GM13977 (cell line): ENCODE measurements at regions not wholly inside any gene's neighbourhood (a gene's known extent, or its start where the extent isn't known, plus 50 kb on each side); places are given as distances from the start of the nearest gene placed in this dataset.

Experiments
- DNase-seq: peaks from one replicate; pipeline ENCODE4 v3.0.0; 2012; ENCODE audit warnings: low spot score
- CTCF ChIP-seq: IDR thresholded peaks from 2 replicates; pipeline ENCODE4 v1.5.1; 2012; ENCODE audit warnings: mild to moderate bottlenecking, control low read depth; ENCODE audit not compliant: insufficient read depth; ENCODE audit errors: extremely low read depth, missing control alignments
- in situ Hi-C: fragments of 300-500 bp; cut with MboI; formaldehyde crosslinking; loops from one replicate; pipeline ENCODE4 v1.12.0; 2022; ENCODE audit warnings: low sequenced_read_pairs, low pct_unique_long_range_greater_than_20kb, mixed read lengths, inconsistent platforms; ENCODE audit not compliant: unreplicated experiment

GRCh38 chr22:46072110-46072881 lies 78.0 kb upstream of the PPARA start:
- in situ Hi-C loops = no loop called here
- peak; percentile 6 for TF ChIP-seq CTCF
- peak; percentile 67 for DNase-seq

- in situ Hi-C loops = no loop called here
- TF ChIP-seq CTCF = no peak
- no peak for DNase-seq
These were observed 77.2 kb upstream of the PPARA start for GRCh38 chr22:46072981-46073682.

GRCh38 chr22:46073683-46074504 lies 76.4 kb upstream of the PPARA start:
- in situ Hi-C loops = no loop called here
- DNase-seq = no peak
- TF ChIP-seq CTCF = no peak

- no peak for DNase-seq
- no peak for TF ChIP-seq CTCF
- in situ Hi-C loops = no loop called here
These were observed 75.4 kb upstream of the PPARA start for GRCh38 chr22:46074771-46075551.

- TF ChIP-seq CTCF = no peak
- DNase-seq = no peak
- in situ Hi-C loops = no loop called here
These were observed 74.4 kb upstream of the PPARA start for GRCh38 chr22:46075764-46076531.
